Eye (tissue), 1 donor: ENCODE measurements at regions not wholly inside any gene's neighbourhood (a gene's known extent, or its start where the extent isn't known, plus 50 kb on each side); places are given as distances from the start of the nearest gene placed in this dataset.

Source experiments
- DNase-seq: peaks from one replicate; pipeline ENCODE4 v3.0.0-alpha.2; 2015

- DNase-seq = no peak
These were observed 486.0 kb upstream of the LRRN3 start for GRCh38 chr7:110604885-110605284.

DNA sequence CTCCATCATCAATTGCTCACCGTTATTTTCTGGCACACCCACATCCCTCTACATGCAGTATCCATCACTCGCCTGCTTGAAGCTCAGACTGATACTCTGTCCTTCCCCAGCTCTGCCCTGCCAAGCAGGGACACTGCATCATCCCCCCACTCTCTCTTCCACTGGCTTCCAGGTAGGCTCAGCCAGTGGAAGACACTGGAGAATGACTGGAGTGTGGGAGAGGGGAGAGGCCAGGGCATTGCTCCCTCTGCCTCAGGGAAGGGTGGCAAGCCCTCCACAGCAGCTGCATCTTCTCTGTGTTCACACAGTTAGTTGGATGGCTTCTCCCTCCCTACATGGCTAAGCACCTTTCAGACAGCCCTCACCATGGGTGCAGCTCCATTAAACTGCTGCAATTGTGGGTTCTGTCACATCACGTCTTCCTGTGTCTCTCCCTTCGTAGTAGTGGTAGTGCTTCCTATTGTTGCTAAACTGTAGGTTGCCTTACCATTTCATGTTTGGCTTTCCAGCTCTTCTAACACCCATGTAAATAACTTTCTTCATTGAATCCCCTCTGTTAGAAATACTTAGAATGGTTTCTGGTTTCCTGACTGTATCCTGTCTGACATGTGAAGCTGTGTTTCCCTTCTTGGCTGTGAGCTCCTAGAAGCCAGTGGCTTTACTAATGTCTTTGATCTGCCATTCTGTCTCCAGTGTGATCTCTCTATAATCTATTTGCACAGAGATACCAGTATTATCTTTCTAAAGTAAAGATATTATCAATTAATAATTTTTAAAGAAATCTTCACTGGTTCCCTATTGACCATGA is 483.7 kb upstream of the LRRN3 start:
- no peak for DNase-seq

GRCh38 chr7:110609336-110609735 is 481.6 kb upstream of the LRRN3 start:
- no peak for DNase-seq

DNA sequence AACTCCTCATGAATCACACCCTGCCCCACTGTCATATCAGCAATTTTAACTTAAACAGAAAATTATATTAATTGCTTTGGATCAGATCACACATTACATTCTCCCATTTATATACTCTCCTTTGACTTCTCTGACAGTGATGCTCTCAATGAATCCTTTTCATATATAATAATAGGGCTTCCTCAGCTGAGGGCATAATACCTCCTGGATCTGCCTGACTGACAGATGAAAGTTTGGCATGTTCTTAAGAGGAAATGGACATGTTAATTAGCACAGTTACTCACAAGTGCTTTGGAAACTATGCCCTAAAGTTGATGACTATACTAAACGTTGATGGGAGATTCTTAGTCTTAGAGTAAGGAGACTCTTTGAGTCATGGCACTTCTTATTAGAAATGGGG is 478.2 kb upstream of the LRRN3 start:
- DNase-seq = no peak
